GM10847 (cell line): ENCODE measurements at regions not wholly inside any gene's neighbourhood (a gene's known extent, or its start where the extent isn't known, plus 50 kb on each side); places are given as distances from the start of the nearest gene placed in this dataset.

Experiments
- POLR2A ChIP-seq: IDR thresholded peaks from 2 replicates; pipeline ENCODE4 v1.6.1; 2011; ENCODE audit not compliant: insufficient read length; ENCODE audit errors: extremely low read depth

- no peak for TF ChIP-seq POLR2A
Measured at GRCh38 chr5:122653087-122654017, 121.5 kb upstream of the SNX2 start.

- TF ChIP-seq POLR2A, result no peak
Measured at GRCh38 chr5:122656160-122656559, 118.7 kb upstream of the SNX2 start.

- TF ChIP-seq POLR2A, result no peak
Measured at GRCh38 chr5:122656577-122656976, 118.3 kb upstream of the SNX2 start.

GRCh38 chr5:122661496-122662180 lies 113.2 kb upstream of the SNX2 start:
- TF ChIP-seq POLR2A, result no peak

- TF ChIP-seq POLR2A, result no peak
Measured at GRCh38 chr5:122665051-122665450, 109.8 kb upstream of the SNX2 start.

GRCh38 chr5:122668552-122668951 lies 106.3 kb upstream of the SNX2 start:
- TF ChIP-seq POLR2A, result no peak

- no peak for TF ChIP-seq POLR2A
Measured at GRCh38 chr5:122673343-122673742, 101.5 kb upstream of the SNX2 start.

GRCh38 chr5:122674385-122674784 lies 100.5 kb upstream of the SNX2 start:
- TF ChIP-seq POLR2A, result no peak

GRCh38 chr5:122680623-122681350 lies 94.1 kb upstream of the SNX2 start:
- no peak for TF ChIP-seq POLR2A

- no peak for TF ChIP-seq POLR2A
Measured at GRCh38 chr5:122683631-122684030, 91.2 kb upstream of the SNX2 start.

GRCh38 chr5:122690266-122690665 lies 84.6 kb upstream of the SNX2 start:
- no peak for TF ChIP-seq POLR2A

GRCh38 chr5:122691931-122692330 lies 82.9 kb upstream of the SNX2 start:
- TF ChIP-seq POLR2A, result no peak

- no peak for TF ChIP-seq POLR2A
Measured at GRCh38 chr5:122693963-122694362, 80.9 kb upstream of the SNX2 start.

- TF ChIP-seq POLR2A, result no peak
Measured at GRCh38 chr5:122694884-122695283, 80.0 kb upstream of the SNX2 start.

- no peak for TF ChIP-seq POLR2A
Measured at GRCh38 chr5:122697191-122697590, 77.7 kb upstream of the SNX2 start.

- no peak for TF ChIP-seq POLR2A
Measured at GRCh38 chr5:122699201-122699600, 75.7 kb upstream of the SNX2 start.
